ENCODE measurements at regions not wholly inside any gene's neighbourhood (a gene's known extent, or its start where the extent isn't known, plus 50 kb on each side); places are given as distances from the start of the nearest gene placed in this dataset.

DNA sequence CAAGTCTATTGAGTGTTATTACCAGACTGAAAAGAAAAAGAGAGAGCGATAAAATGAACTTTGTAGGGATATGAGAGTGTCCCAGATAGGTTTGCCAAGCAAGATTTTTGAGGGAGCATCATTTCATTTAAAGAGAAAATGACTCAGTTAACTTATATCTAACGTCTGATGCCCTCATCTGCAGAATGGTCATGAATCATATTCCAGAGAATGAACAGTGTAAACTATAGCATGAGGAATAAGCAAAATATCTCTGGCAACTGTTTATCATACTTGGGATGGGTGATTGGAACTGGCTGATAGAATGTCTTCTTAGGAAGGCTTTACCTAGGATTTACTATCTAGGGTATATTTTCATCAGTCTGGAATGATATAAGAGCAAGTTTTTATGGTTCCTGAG lies 289.4 kb downstream of the CMPK2 start:
- H3K9me3 ChIP-seq: no peaks in the 10 kb centered on the region
- no peaks in the 10 kb centered on the region for H3K4me1 ChIP-seq
- DNase-seq: no peak
- H3K4me3 ChIP-seq: no peak overlapping the region
- intact Hi-C loops (cut with DNase I; ENCODE audit: low total_unique reads): no loop called here
- TF ChIP-seq POLR2A (IDR thresholded peaks at IDR 0.05) (no peak), POLR2AphosphoS5 (IDR thresholded peaks at IDR 0.05) (no peak), CTCF (IDR thresholded peaks at IDR 0.05 in 8 of 11, conservative IDR thresholded peaks at IDR 0.05 in 3 of 11) (no peak)
- H3K36me3 ChIP-seq: no peaks in the 10 kb centered on the region
- no peaks in the 10 kb centered on the region for H3K27me3 ChIP-seq (replicated peaks in 1 of 7)
- 65 to 84% (median 81%) methylated on average over 2 of the region's 2 CpGs for WGBS, 5 donors
- H3K27ac ChIP-seq: no peak overlapping the region

DNA sequence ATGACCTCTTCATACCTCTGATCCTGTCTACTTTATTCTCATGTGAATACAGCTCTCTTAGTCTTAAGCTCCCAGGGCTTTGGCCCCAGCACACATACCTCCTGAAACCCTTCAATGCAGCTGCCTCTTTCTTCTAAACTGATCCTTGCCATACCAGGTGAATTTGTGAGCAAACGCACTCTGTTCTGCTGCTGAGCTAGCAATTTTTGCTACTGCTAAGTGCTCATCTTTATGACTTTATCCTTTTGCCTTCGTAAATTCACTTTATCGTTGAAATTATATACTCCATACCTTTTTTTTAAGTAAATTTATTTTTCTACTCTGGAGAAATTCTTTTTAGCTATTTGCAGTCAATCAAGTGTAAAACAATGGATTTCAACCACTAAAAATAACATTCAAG lies 287.7 kb downstream of the CMPK2 start:
- Histone ChIP-seq H3K9me3 (no peaks in the 10 kb centered on the region), H3K4me3 (no peak overlapping the region), H3K27me3 (replicated peaks in 1 of 7) (no peaks in the 10 kb centered on the region), H3K4me1 (no peaks in the 10 kb centered on the region), H3K27ac (no peak overlapping the region), H3K36me3 (no peaks in the 10 kb centered on the region)
- no peak for TF ChIP-seq POLR2A (IDR thresholded peaks at IDR 0.05)
- TF ChIP-seq CTCF (IDR thresholded peaks at IDR 0.05 in 8 of 11, conservative IDR thresholded peaks at IDR 0.05 in 3 of 11): no peak
- DNase-seq: no peak
- intact Hi-C loops (cut with DNase I; ENCODE audit: low total_unique reads): no loop called here
- 87 to 92% (median 91%) methylated on average over 3 of the region's 3 CpGs for WGBS, 5 donors

- H3K36me3 ChIP-seq: no peaks in the 10 kb centered on the region
- no peaks in the 10 kb centered on the region for H3K9me3 ChIP-seq
- TF ChIP-seq POLR2AphosphoS5 (IDR thresholded peaks at IDR 0.05) (no peak), POLR2A (IDR thresholded peaks at IDR 0.05) (no peak), CTCF (IDR thresholded peaks at IDR 0.05 in 8 of 11, conservative IDR thresholded peaks at IDR 0.05 in 3 of 11) (no peak)
- WGBS, 5 donors: 51 to 70% (median 66%) methylated on average over 4 of the region's 4 CpGs
- intact Hi-C loops (cut with DNase I; ENCODE audit: low total_unique reads): no loop called here
- no peak for DNase-seq
- no peaks in the 10 kb centered on the region for H3K4me1 ChIP-seq
- no peaks in the 10 kb centered on the region for H3K27me3 ChIP-seq (replicated peaks in 1 of 7)
- no peak overlapping the region for H3K4me3 ChIP-seq
- no peak overlapping the region for H3K27ac ChIP-seq
Observed at GRCh38 chr2:6578416-6578815, 287.3 kb downstream of the CMPK2 start.

GRCh38 chr2:6579281-6579680 lies 286.4 kb downstream of the CMPK2 start:
- Histone ChIP-seq H3K9me3 (no peaks in the 10 kb centered on the region), H3K27me3 (replicated peaks in 1 of 7) (no peaks in the 10 kb centered on the region), H3K36me3 (no peaks in the 10 kb centered on the region), H3K4me3 (no peak overlapping the region), H3K27ac (no peak overlapping the region), H3K4me1 (no peaks in the 10 kb centered on the region)
- no peak for TF ChIP-seq POLR2A (IDR thresholded peaks at IDR 0.05)
- TF ChIP-seq CTCF (IDR thresholded peaks at IDR 0.05 in 8 of 11, conservative IDR thresholded peaks at IDR 0.05 in 3 of 11): no peak
- TF ChIP-seq POLR2AphosphoS5 (IDR thresholded peaks at IDR 0.05): no peak
- DNase-seq: no peak
- intact Hi-C loops (cut with DNase I; ENCODE audit: low total_unique reads): no loop called here

Measured in spleen (tissue), 11 donors.